ENCODE measurements at regions not wholly inside any gene's neighbourhood (a gene's known extent, or its start where the extent isn't known, plus 50 kb on each side); places are given as distances from the start of the nearest gene placed in this dataset.

DNA sequence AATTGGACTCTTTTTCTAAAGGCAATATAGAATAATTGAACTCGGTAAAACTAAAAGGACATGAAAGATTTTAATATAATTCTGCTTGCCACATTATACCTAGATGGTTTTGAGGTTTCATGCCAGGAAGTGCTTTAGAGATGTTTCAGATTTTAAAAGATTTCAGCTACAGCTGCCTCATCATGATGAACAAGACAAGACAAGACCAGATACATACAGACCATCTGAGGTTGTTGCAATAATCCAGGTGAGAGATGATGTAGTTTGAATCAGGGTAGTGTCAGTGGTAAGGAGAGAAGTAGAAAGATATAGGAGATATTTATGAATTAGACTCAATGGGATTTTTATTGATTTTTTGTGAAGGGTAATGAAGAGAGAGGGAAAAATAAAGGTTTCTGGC is 374.3 kb upstream of the HSF2 start:
- Histone ChIP-seq H3K27ac (no peak overlapping the region), H3K9me3 (no peaks in the 10 kb centered on the region), H3K27me3 (no peaks in the 10 kb centered on the region), H3K4me3 (no peak overlapping the region), H3K4me1 (no peaks in the 10 kb centered on the region), H3K36me3 (no peaks in the 10 kb centered on the region)
- TF ChIP-seq, protein P1, sequence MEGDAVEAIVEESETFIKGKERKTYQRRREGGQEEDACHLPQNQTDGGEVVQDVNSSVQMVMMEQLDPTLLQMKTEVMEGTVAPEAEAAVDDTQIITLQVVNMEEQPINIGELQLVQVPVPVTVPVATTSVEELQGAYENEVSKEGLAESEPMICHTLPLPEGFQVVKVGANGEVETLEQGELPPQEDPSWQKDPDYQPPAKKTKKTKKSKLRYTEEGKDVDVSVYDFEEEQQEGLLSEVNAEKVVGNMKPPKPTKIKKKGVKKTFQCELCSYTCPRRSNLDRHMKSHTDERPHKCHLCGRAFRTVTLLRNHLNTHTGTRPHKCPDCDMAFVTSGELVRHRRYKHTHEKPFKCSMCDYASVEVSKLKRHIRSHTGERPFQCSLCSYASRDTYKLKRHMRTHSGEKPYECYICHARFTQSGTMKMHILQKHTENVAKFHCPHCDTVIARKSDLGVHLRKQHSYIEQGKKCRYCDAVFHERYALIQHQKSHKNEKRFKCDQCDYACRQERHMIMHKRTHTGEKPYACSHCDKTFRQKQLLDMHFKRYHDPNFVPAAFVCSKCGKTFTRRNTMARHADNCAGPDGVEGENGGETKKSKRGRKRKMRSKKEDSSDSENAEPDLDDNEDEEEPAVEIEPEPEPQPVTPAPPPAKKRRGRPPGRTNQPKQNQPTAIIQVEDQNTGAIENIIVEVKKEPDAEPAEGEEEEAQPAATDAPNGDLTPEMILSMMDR (IDR thresholded peaks at IDR 0.05) = no peak
- TF ChIP-seq EP300 (IDR thresholded peaks at IDR 0.05) = no peak
- TF ChIP-seq POLR2A (IDR thresholded peaks at IDR 0.05) = no peak
- 91 to 94% methylated on average over 1 of the region's 1 CpG for WGBS, 2 donors
- DNase-seq (ENCODE audit: low spot score in 2 of 2) = no peak

DNA sequence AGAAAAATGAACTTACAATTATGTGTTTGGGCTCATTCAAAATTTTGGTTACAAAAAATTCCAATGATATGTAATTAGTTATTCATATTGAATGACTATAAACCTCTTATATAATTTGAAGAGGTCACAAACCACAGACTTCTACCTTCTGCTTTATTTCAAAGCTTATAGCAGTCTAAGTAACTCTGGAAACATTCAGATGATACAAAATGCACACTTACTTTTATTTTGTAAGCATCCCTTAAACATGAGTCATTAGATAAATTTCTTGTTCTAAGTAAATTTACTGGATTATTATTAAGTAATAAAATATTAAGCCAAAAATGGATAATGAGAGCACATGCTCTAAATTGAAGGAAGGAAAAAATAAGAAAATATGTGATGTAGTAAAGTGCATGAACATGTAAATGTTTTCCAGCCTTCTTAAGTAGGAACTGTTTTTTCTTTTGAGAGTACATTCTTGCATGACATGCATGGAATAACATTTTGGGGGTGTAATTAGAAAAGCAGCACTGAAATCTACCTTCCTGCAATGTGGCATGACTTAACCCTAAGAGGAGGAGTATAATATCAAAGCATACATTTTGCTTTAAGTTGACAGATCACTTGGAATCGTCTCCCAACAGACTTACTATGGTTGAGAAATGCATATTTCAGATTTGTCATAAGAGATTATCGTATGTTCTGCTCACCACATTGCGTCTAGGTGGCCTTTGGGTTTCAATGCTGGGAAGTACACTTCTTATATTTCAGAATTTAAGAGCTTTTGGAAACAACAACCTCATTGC is 372.7 kb upstream of the HSF2 start:
- H3K36me3 ChIP-seq = no peaks in the 10 kb centered on the region
- no peaks in the 10 kb centered on the region for H3K4me1 ChIP-seq
- H3K4me3 ChIP-seq = no peak overlapping the region
- H3K27ac ChIP-seq = no peak overlapping the region
- TF ChIP-seq EP300 (IDR thresholded peaks at IDR 0.05) = no peak
- TF ChIP-seq, protein P1 (IDR thresholded peaks at IDR 0.05) = no peak
- no peak for TF ChIP-seq POLR2A (IDR thresholded peaks at IDR 0.05)
- WGBS, 2 donors = 83 to 89% methylated on average over 3 of the region's 3 CpGs
- no peak for DNase-seq (ENCODE audit: low spot score in 2 of 2)
- H3K27me3 ChIP-seq = no peaks in the 10 kb centered on the region
- H3K9me3 ChIP-seq = no peaks in the 10 kb centered on the region

DNA sequence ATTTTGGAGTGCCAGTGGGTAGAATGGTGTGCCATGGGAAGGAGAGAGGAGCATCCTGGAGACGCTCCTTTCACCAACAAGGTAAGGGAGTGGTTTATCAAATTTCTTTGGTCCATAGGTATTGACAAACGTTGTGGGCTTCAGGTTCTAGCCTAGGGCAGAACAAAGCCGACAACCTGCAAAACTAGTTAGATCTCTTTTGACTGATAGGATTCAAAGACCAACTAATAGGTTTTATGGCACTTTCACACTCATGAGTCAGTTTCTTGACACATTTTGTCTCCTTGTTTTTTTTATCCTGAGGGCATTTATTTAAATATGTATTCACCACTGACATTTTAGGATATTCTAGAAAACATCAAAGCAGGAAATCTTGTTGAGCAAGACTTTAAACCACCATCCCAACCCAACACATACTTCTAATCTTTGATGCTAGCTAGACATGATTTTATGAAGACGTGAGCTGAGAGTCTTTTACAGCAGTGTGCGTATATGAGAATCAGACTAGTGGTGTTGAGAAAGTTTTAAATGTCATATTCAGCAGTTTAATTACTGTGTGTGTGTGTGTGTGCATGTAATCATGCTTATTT is 370.4 kb upstream of the HSF2 start:
- Histone ChIP-seq H3K27ac (no peak overlapping the region), H3K27me3 (no peaks in the 10 kb centered on the region), H3K4me1 (no peaks in the 10 kb centered on the region), H3K9me3 (no peaks in the 10 kb centered on the region), H3K36me3 (no peaks in the 10 kb centered on the region), H3K4me3 (no peak overlapping the region)
- TF ChIP-seq POLR2A (IDR thresholded peaks at IDR 0.05) = no peak
- TF ChIP-seq EP300 (IDR thresholded peaks at IDR 0.05) = no peak
- TF ChIP-seq, protein P1 (IDR thresholded peaks at IDR 0.05) = no peak
- 85 to 88% methylated on average over 5 of the region's 5 CpGs for WGBS, 2 donors
- no peak for DNase-seq (ENCODE audit: low spot score in 2 of 2)

DNA sequence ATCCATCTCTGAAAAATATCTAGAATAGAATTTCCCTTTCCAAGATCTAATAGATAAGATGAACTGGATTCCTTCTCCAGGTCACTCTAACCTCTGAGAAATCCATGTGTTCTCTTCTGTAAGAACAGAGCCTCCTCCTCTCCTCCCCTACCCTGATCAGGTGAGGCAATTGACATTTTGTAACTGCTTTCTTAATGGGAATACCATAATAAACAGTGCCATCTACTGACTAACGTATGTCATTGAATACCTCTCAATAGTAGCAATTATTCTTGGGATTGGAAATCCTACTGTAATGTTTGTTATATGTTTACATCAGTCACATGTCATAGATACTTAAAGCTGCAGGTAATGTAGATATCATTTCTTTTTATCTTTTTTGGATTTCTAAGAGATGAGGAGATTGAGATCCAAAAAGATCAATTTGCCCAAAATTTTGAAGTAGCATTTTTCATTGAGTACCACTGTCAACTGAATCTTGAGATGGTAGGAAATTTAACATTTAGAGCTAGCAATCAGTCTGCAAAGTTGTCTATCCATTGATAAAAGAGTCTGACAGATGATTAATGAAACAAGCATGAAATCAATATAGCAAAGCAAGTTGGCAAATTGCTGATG is 365.8 kb upstream of the HSF2 start:
- H3K27ac ChIP-seq = no peak overlapping the region
- H3K4me3 ChIP-seq = no peak overlapping the region
- TF ChIP-seq, protein P1 (IDR thresholded peaks at IDR 0.05) = peak; percentile 35 to 70 (median 63)
- TF ChIP-seq POLR2A (IDR thresholded peaks at IDR 0.05) (no peak), EP300 (IDR thresholded peaks at IDR 0.05) (peak in 1 of 2 donors; percentile 16)
- H3K27me3 ChIP-seq = no peaks in the 10 kb centered on the region
- H3K4me1 ChIP-seq = no peaks in the 10 kb centered on the region
- 0% methylated on average over 1 of the region's 1 CpG for WGBS, 2 donors
- H3K36me3 ChIP-seq = no peaks in the 10 kb centered on the region
- H3K9me3 ChIP-seq = no peaks in the 10 kb centered on the region
- no peak for DNase-seq (ENCODE audit: low spot score in 2 of 2)

DNA sequence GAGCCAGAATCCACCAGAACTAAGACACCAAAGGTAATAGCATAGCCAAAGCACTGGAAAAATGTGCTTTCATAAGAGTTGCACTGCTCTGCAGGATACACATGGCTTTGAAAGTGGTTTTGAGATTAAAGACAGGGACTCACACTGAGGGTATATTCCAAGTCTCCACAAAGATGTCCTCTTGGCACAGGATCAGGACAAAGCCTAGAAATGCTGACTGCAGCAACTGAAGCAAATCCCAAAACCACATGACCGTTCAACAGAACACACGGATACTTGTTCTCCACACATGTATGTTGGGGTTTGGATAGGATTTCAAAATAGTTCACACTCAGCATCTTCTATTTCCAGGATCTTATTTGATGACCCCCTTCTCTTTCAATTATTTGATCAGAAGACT is 364.3 kb upstream of the HSF2 start:
- H3K36me3 ChIP-seq = no peaks in the 10 kb centered on the region
- H3K4me3 ChIP-seq = no peak overlapping the region
- H3K9me3 ChIP-seq = no peaks in the 10 kb centered on the region
- DNase-seq (ENCODE audit: low spot score in 2 of 2) = no peak
- no peaks in the 10 kb centered on the region for H3K27me3 ChIP-seq
- TF ChIP-seq, protein P1 (IDR thresholded peaks at IDR 0.05) = no peak
- TF ChIP-seq POLR2A (IDR thresholded peaks at IDR 0.05) (no peak), EP300 (IDR thresholded peaks at IDR 0.05) (no peak)
- WGBS, 2 donors = 31 to 33% methylated on average over 2 of the region's 2 CpGs
- H3K4me1 ChIP-seq = no peaks in the 10 kb centered on the region
- H3K27ac ChIP-seq = no peak overlapping the region

All from tibial nerve (tissue), 4 donors.